Neural cell (in vitro differentiated cells): ENCODE measurements at regions not wholly inside any gene's neighbourhood (a gene's known extent, or its start where the extent isn't known, plus 50 kb on each side); places are given as distances from the start of the nearest gene placed in this dataset.

ENCODE experiments used
- H2AFZ ChIP-seq: fragments of 200-600, 300-800 bp; sonication (generic), shearing (Covaris generic); 2 replicates; pipeline ENCODE4 v1.6.0; 2014; ENCODE audit warnings: low read depth, mild to moderate bottlenecking, antibody characterized with exemption, low read length, moderate library complexity
- H3F3A ChIP-seq: fragments of 200-600 bp; shearing (Covaris generic); 2 replicates; pipeline ENCODE4 v1.6.1; 2016; ENCODE audit warnings: mild to moderate bottlenecking, moderate library complexity, mixed read lengths, antibody characterized with exemption, low read length; ENCODE audit not compliant: insufficient read depth, poor library complexity, severe bottlenecking
- H3K27ac ChIP-seq: fragments of 200-600, 300-800 bp; sonication (generic), shearing (Covaris generic); 2 replicates; pipeline ENCODE4 v1.5.1; 2014; ENCODE audit warnings: mild to moderate bottlenecking, low read length, moderate library complexity
- H3K27me3 ChIP-seq: fragments of 300-800, 200-600 bp; sonication (generic), shearing (Covaris generic); 2 replicates; pipeline ENCODE4 v1.6.0; 2014; ENCODE audit warnings: mild to moderate bottlenecking, low read depth, low read length, moderate library complexity; ENCODE audit not compliant: insufficient read depth
- H3K36me3 ChIP-seq: fragments of 300-800, 200-600 bp; sonication (generic), shearing (Covaris generic); 2 replicates; pipeline ENCODE4 v1.5.1; 2014; ENCODE audit warnings: mild to moderate bottlenecking, antibody characterized with exemption, low read length, moderate library complexity; ENCODE audit not compliant: insufficient read depth
- H3K4me2 ChIP-seq: fragments of 300-800, 200-600 bp; sonication (generic), shearing (Covaris generic); 2 replicates; pipeline ENCODE4 v1.6.0; 2014; ENCODE audit warnings: mild to moderate bottlenecking, low read length
- H3K4me3 ChIP-seq: fragments of 300-800, 200-600 bp; sonication (generic), shearing (Covaris generic); 2 replicates; pipeline ENCODE4 v1.5.1; 2014; ENCODE audit warnings: mild to moderate bottlenecking, low read length, moderate library complexity
- H3K79me2 ChIP-seq: fragments of 200-600 bp; shearing (Covaris generic); replicated peaks from 2 replicates; pipeline ENCODE4 v1.6.0; 2014; ENCODE audit warnings: mild to moderate bottlenecking, low read length, moderate library complexity; ENCODE audit not compliant: insufficient read depth
- H3K9ac ChIP-seq: fragments of 300-800, 200-600 bp; sonication (generic), shearing (Covaris generic); 2 replicates; pipeline ENCODE4 v1.6.1; 2016; ENCODE audit warnings: mild to moderate bottlenecking, low read length, mixed read lengths
- H3K9me2 ChIP-seq: fragments of 200-600 bp; shearing (Covaris generic); 2 replicates; pipeline ENCODE4 v1.6.1; 2016; ENCODE audit warnings: mild to moderate bottlenecking, low read length, mixed read lengths; ENCODE audit not compliant: insufficient read depth
- H3K9me3 ChIP-seq: fragments of 200-600, 300-800 bp; sonication (generic), shearing (Covaris generic); 2 replicates; pipeline ENCODE4 v1.6.1; 2016; ENCODE audit warnings: mild to moderate bottlenecking, mixed run types, low read length, moderate library complexity, mixed read lengths
- H4K20me1 ChIP-seq: fragments of 200-600 bp; shearing (Covaris generic); 2 replicates; pipeline ENCODE4 v1.6.1; 2016; ENCODE audit warnings: mild to moderate bottlenecking, mixed run types; ENCODE audit not compliant: insufficient read depth
- CTCF ChIP-seq: fragments of 450-650 bp; IDR thresholded peaks from 2 replicates; pipeline ENCODE4 v1.5.1; 2014; ENCODE audit warnings: antibody characterized with exemption, mild to moderate bottlenecking, moderate library complexity; ENCODE audit not compliant: poor library complexity, severe bottlenecking
- EP300 ChIP-seq: fragments of 450-650 bp; conservative IDR thresholded peaks from 2 replicates; pipeline ENCODE4 v1.6.1; 2014; ENCODE audit warnings: antibody characterized with exemption, mild to moderate bottlenecking, moderate library complexity; ENCODE audit not compliant: poor library complexity, severe bottlenecking
- EZH2 ChIP-seq: fragments of 200-600, 300-800 bp; shearing (Covaris generic), sonication (generic); IDR thresholded peaks from 2 replicates; pipeline ENCODE4 v1.6.1; 2014; ENCODE audit warnings: antibody characterized with exemption, low read length, borderline replicate concordance, mild to moderate bottlenecking; ENCODE audit not compliant: insufficient read depth, poor library complexity, severe bottlenecking
- MXI1 ChIP-seq: fragments of 450-650 bp; conservative IDR thresholded peaks from 2 replicates; pipeline ENCODE4 v1.6.1; 2014; ENCODE audit warnings: antibody characterized with exemption, mild to moderate bottlenecking; ENCODE audit not compliant: poor library complexity, severe bottlenecking
- POLR2AphosphoS5 ChIP-seq: IDR thresholded peaks from 2 replicates; pipeline ENCODE4 v1.6.1; 2012
- RAD21 ChIP-seq: fragments of 450-650 bp; conservative IDR thresholded peaks from 2 replicates; pipeline ENCODE4 v1.6.1; 2014; ENCODE audit warnings: antibody characterized with exemption, mild to moderate bottlenecking, moderate library complexity
- REST ChIP-seq: IDR thresholded peaks from 2 replicates; pipeline ENCODE4 v1.6.1; 2012; ENCODE audit warnings: borderline replicate concordance
- SMC3 ChIP-seq: fragments of 450-650 bp; conservative IDR thresholded peaks from 2 replicates; pipeline ENCODE4 v1.6.1; 2014; ENCODE audit warnings: antibody characterized with exemption, mild to moderate bottlenecking, moderate library complexity; ENCODE audit not compliant: poor library complexity
- TAF1 ChIP-seq: IDR thresholded peaks from 2 replicates; pipeline ENCODE4 v1.6.1; 2012; ENCODE audit warnings: low read depth

GRCh38 chr10:33901166-33901565, 566.7 kb upstream of the NRP1 start:
- Histone ChIP-seq H3K9me2 (no peaks in the 10 kb centered on the region), H2AFZ (no peak overlapping the region), H3K27ac (peak overlapping the region; percentile 14), H3K27me3 (no peaks in the 10 kb centered on the region), H3K9ac (no peak overlapping the region), H3F3A (no peaks in the 10 kb centered on the region), H4K20me1 (no peaks in the 10 kb centered on the region), H3K9me3 (no peaks in the 10 kb centered on the region), H3K36me3 (no peaks in the 10 kb centered on the region), H3K4me2 (no peak overlapping the region), H3K4me3 (no peak overlapping the region), H3K79me2 (no peaks in the 10 kb centered on the region)
- no peak for TF ChIP-seq MXI1
- no peak for TF ChIP-seq RAD21
- TF ChIP-seq CTCF, result no peak
- no peak for TF ChIP-seq EZH2
- no peak for TF ChIP-seq REST
- no peak for TF ChIP-seq TAF1
- no peak for TF ChIP-seq POLR2AphosphoS5
- TF ChIP-seq EP300, result no peak
- TF ChIP-seq SMC3, result no peak

GRCh38 chr10:33900596-33900995, 566.1 kb upstream of the NRP1 start:
- Histone ChIP-seq H3K79me2 (no peaks in the 10 kb centered on the region), H3K27ac (peak overlapping the region; percentile 14), H3K9me3 (no peaks in the 10 kb centered on the region), H3K27me3 (no peaks in the 10 kb centered on the region), H3K4me3 (no peak overlapping the region), H2AFZ (no peak overlapping the region), H3K4me2 (no peak overlapping the region), H3K9me2 (no peaks in the 10 kb centered on the region), H3K9ac (no peak overlapping the region), H3K36me3 (no peaks in the 10 kb centered on the region), H4K20me1 (no peaks in the 10 kb centered on the region), H3F3A (no peaks in the 10 kb centered on the region)
- TF ChIP-seq EP300, result peak; percentile 12
- no peak for TF ChIP-seq SMC3
